ENCODE measurements at regions not wholly inside any gene's neighbourhood (a gene's known extent, or its start where the extent isn't known, plus 50 kb on each side); places are given as distances from the start of the nearest gene placed in this dataset.

- TF ChIP-seq CTCF (IDR thresholded peaks at IDR 0.05) (no peak), POLR2A (IDR thresholded peaks at IDR 0.05) (no peak)
- intact Hi-C loops (cut with DNase I): no loop called here
- Histone ChIP-seq H3K4me3 (no peak overlapping the region), H3K9me3 (no peaks in the 10 kb centered on the region), H3K27ac (no peak overlapping the region), H3K27me3 (peaks cover 0 to 3% of the 10 kb centered on the region in 2 donors), H3K36me3 (replicated peaks in 1 of 2; ENCODE audit: insufficient read depth in 1 of 2, low read depth in 2 of 2) (no peaks in the 10 kb centered on the region), H3K4me1 (no peaks in the 10 kb centered on the region)
- no peak for ATAC-seq
- 69 to 77% methylated on average over 1 of the region's 1 CpG for WGBS, 2 donors
- DNase-seq: no peak
Measured at GRCh38 chr13:65473196-65473595, 1756.9 kb downstream of the PCDH9 start.

- TF ChIP-seq POLR2A (IDR thresholded peaks at IDR 0.05): no peak
- no peak for TF ChIP-seq CTCF (IDR thresholded peaks at IDR 0.05)
- 54 to 56% methylated on average over 2 of the region's 2 CpGs for WGBS, 2 donors
- H3K27me3 ChIP-seq: peaks cover 0 to 3% of the 10 kb centered on the region in 2 donors
- H3K9me3 ChIP-seq: no peaks in the 10 kb centered on the region
- H3K27ac ChIP-seq: no peak overlapping the region
- DNase-seq: no peak
- intact Hi-C loops (cut with DNase I): no loop called here
- H3K4me1 ChIP-seq: no peaks in the 10 kb centered on the region
- H3K36me3 ChIP-seq (replicated peaks in 1 of 2; ENCODE audit: insufficient read depth in 1 of 2, low read depth in 2 of 2): no peaks in the 10 kb centered on the region
- ATAC-seq: no peak
- H3K4me3 ChIP-seq: no peak overlapping the region
Measured at GRCh38 chr13:65472336-65472735, 1757.8 kb downstream of the PCDH9 start.

- H3K4me1 ChIP-seq: no peaks in the 10 kb centered on the region
- 61 to 75% methylated on average over 2 of the region's 2 CpGs for WGBS, 2 donors
- no peaks in the 10 kb centered on the region for H3K9me3 ChIP-seq
- ATAC-seq: no peak
- intact Hi-C loops (cut with DNase I): no loop called here
- no peak for DNase-seq
- no peak overlapping the region for H3K4me3 ChIP-seq
- peaks cover 0 to 3% of the 10 kb centered on the region in 2 donors for H3K27me3 ChIP-seq
- TF ChIP-seq POLR2A (IDR thresholded peaks at IDR 0.05): no peak
- TF ChIP-seq CTCF (IDR thresholded peaks at IDR 0.05): no peak
- no peak overlapping the region for H3K27ac ChIP-seq
- H3K36me3 ChIP-seq (replicated peaks in 1 of 2; ENCODE audit: insufficient read depth in 1 of 2, low read depth in 2 of 2): no peaks in the 10 kb centered on the region
Measured at GRCh38 chr13:65470781-65471180, 1759.4 kb downstream of the PCDH9 start.

GRCh38 chr13:65468628-65469027 lies 1761.5 kb downstream of the PCDH9 start:
- TF ChIP-seq POLR2A (IDR thresholded peaks at IDR 0.05) (no peak), CTCF (IDR thresholded peaks at IDR 0.05) (no peak)
- H3K27ac ChIP-seq: no peak overlapping the region

GRCh38 chr13:65461590-65461989 lies 1768.5 kb downstream of the PCDH9 start:
- H3K4me3 ChIP-seq: no peak overlapping the region
- no peak for TF ChIP-seq CTCF (IDR thresholded peaks at IDR 0.05)
- TF ChIP-seq POLR2A (IDR thresholded peaks at IDR 0.05): no peak
- intact Hi-C loops (cut with DNase I): no loop called here
- no peak overlapping the region for H3K27ac ChIP-seq
- WGBS, 2 donors: 76 to 78% methylated on average over 6 of the region's 6 CpGs
- no peaks in the 10 kb centered on the region for H3K4me1 ChIP-seq
- ATAC-seq (no peak), DNase-seq (no peak)
- H3K27me3 ChIP-seq: no peaks in the 10 kb centered on the region
- no peaks in the 10 kb centered on the region for H3K9me3 ChIP-seq
- no peaks in the 10 kb centered on the region for H3K36me3 ChIP-seq (replicated peaks in 1 of 2; ENCODE audit: insufficient read depth in 1 of 2, low read depth in 2 of 2)

More at GRCh38 chr13:65468628-65469027, 1761.5 kb downstream of the PCDH9 start:
- Histone ChIP-seq H3K27me3 (peaks cover 0 to 3% of the 10 kb centered on the region in 2 donors), H3K9me3 (no peaks in the 10 kb centered on the region), H3K36me3 (replicated peaks in 1 of 2; ENCODE audit: insufficient read depth in 1 of 2, low read depth in 2 of 2) (no peaks in the 10 kb centered on the region), H3K4me3 (no peak overlapping the region), H3K4me1 (no peaks in the 10 kb centered on the region)
- DNase-seq (no peak), ATAC-seq (no peak)
- intact Hi-C loops (cut with DNase I): no loop called here
